Endothelial cell of umbilical vein (primary cell): ENCODE measurements at regions not wholly inside any gene's neighbourhood (a gene's known extent, or its start where the extent isn't known, plus 50 kb on each side); places are given as distances from the start of the nearest gene placed in this dataset.

Experiments
- BruUV-seq: library from RNA; stranded (reverse); fragments of 400-500 nt; replicated peaks from 2 replicates; lab custom pipeline; 2021; lab: Mats Ljungman, UMichigan
- CTCF ChIA-PET: fragments of 300-600, 350-600 bp; sonication (Branson Sonifier 250); formaldehyde crosslinking; loops from one replicate; lab custom pipeline; 2021; ENCODE audit warnings: antibody characterized with exemption, inconsistent platforms; lab: Charles Lee
- POLR2A ChIA-PET: fragments of 300-600, 350-600 bp; sonication (Branson Sonifier 250); formaldehyde crosslinking; loops from one replicate; lab custom pipeline; 2021; ENCODE audit warnings: antibody characterized with exemption, inconsistent platforms; lab: Charles Lee
- DNase-seq: peaks from one replicate; pipeline ENCODE4 v3.0.0-alpha.2; 2011; ENCODE audit warnings: low read depth, low spot score
- FAIRE-seq: peaks from 2 replicates; lab custom pipeline; 2011; peaks lifted over from hg19 to GRCh38; lab: Jason Lieb, UNC
- H2AFZ ChIP-seq: 2 replicates; pipeline ENCODE4 v1.6.0; 2012; ENCODE audit warnings: low read depth, low read length, control low read depth, inconsistent platforms
- H3K27ac ChIP-seq: 2 replicates; pipeline ENCODE4 v1.5.1; 2011; ENCODE audit warnings: low read depth, mild to moderate bottlenecking, control low read depth, low read length, moderate library complexity; ENCODE audit not compliant: insufficient read depth
- H3K27me3 ChIP-seq, 2 experiments: 2 replicates each; pipeline versions ENCODE4 v1.6.0 to v1.6.1; 2011; ENCODE audit warnings: low read length in 2 of 2, mixed read lengths in 1 of 2; ENCODE audit not compliant: control insufficient read depth in 2 of 2, insufficient read depth in 2 of 2
- H3K36me3 ChIP-seq, 2 experiments: 2 replicates in 1 of 2; 3 replicates in 1 of 2; pipeline ENCODE4 v1.5.1; 2011; ENCODE audit warnings: low read length in 2 of 2, mild to moderate bottlenecking in 1 of 2, moderate library complexity in 1 of 2; ENCODE audit not compliant: control insufficient read depth in 2 of 2, insufficient read depth in 2 of 2; ENCODE audit errors: extremely low read depth in 1 of 2
- H3K4me1 ChIP-seq: 3 replicates; pipeline ENCODE4 v1.5.1; 2011; ENCODE audit warnings: mild to moderate bottlenecking, low read length; ENCODE audit not compliant: control insufficient read depth, insufficient read depth; ENCODE audit errors: extremely low read depth
- H3K4me2 ChIP-seq: 2 replicates; pipeline ENCODE4 v1.6.1; 2011; ENCODE audit warnings: low read length, control low read depth, mixed read lengths; ENCODE audit not compliant: insufficient read depth
- H3K4me3 ChIP-seq, 3 experiments: fragments of 200-600 bp in 1 of 3; sonication (generic), shearing (Covaris generic) in 1 of 3; replicated peaks in 1 of 3; 2 replicates each; pipeline ENCODE4 v1.5.1; 2011 to 2016; ENCODE audit warnings: control low read depth in 3 of 3, low read length in 3 of 3, mild to moderate bottlenecking in 2 of 3, inconsistent platforms in 1 of 3, low read depth in 1 of 3, moderate library complexity in 1 of 3; ENCODE audit not compliant: insufficient read depth in 1 of 3
- H3K79me2 ChIP-seq: 2 replicates; pipeline ENCODE4 v1.6.0; 2012; ENCODE audit warnings: low read length, inconsistent platforms; ENCODE audit not compliant: control insufficient read depth, insufficient read depth
- H3K9ac ChIP-seq: replicated peaks from 2 replicates; pipeline ENCODE3; 2011; ENCODE audit warnings: low read length, control low read depth; ENCODE audit not compliant: insufficient read depth; ENCODE audit errors: extremely low read depth
- H3K9me1 ChIP-seq: replicated peaks from 3 replicates; pipeline ENCODE4 v1.6.0; 2011; ENCODE audit warnings: mild to moderate bottlenecking, low read length; ENCODE audit not compliant: control insufficient read depth, insufficient read depth; ENCODE audit errors: extremely low read depth
- H3K9me3 ChIP-seq: replicated peaks from 2 replicates; pipeline ENCODE4 v1.5.1; 2012; ENCODE audit warnings: low read length, inconsistent platforms; ENCODE audit not compliant: control insufficient read depth, insufficient read depth
- H4K20me1 ChIP-seq: replicated peaks from 2 replicates; pipeline ENCODE3; 2011; ENCODE audit warnings: mild to moderate bottlenecking, low read length; ENCODE audit not compliant: control insufficient read depth, insufficient read depth; ENCODE audit errors: extremely low read depth
- CTCF ChIP-seq, 2 donors: IDR thresholded peaks; 1 replicate in 1 of 2; 2 replicates in 1 of 2; pipeline ENCODE4 v1.5.1; 2011; ENCODE audit warnings: low read length in 2 of 2, mild to moderate bottlenecking in 2 of 2, moderate library complexity in 2 of 2, control low read depth in 1 of 2, inconsistent platforms in 1 of 2, low read depth in 1 of 2; ENCODE audit not compliant: insufficient read depth in 1 of 2; ENCODE audit errors: extremely low read depth in 1 of 2
- EZH2 ChIP-seq: IDR thresholded peaks from 2 replicates; pipeline ENCODE4 v1.6.1; 2012; ENCODE audit warnings: borderline replicate concordance, low read depth, mild to moderate bottlenecking, moderate library complexity, low read length, inconsistent platforms; ENCODE audit not compliant: severe bottlenecking
- GATA2 ChIP-seq: IDR thresholded peaks from 2 replicates; pipeline ENCODE4 v1.7.0; 2011; ENCODE audit warnings: low read depth, mild to moderate bottlenecking, moderate library complexity, mixed read lengths, low read length; ENCODE audit not compliant: insufficient read length, insufficient read depth
- JUN ChIP-seq: IDR thresholded peaks from 2 replicates; pipeline ENCODE4 v1.6.1; 2011; ENCODE audit warnings: borderline replicate concordance, low read depth; ENCODE audit not compliant: insufficient read length, insufficient read depth
- MYC ChIP-seq: IDR thresholded peaks from one replicate; pipeline ENCODE4 v1.6.1; 2011; ENCODE audit warnings: mild to moderate bottlenecking, low read depth, low read length
- POLR2AphosphoS5 ChIP-seq: IDR thresholded peaks from 2 replicates; pipeline ENCODE4 v1.6.1; 2012; ENCODE audit warnings: low read depth, mild to moderate bottlenecking, control low read depth, low read length, moderate library complexity; ENCODE audit not compliant: insufficient read depth
- dilution Hi-C: fragments of 300-500 bp; cut with MboI; formaldehyde crosslinking; loops from one replicate; pipeline ENCODE4 v1.15.0; 2019; ENCODE audit warnings: low sequenced_read_pairs; ENCODE audit not compliant: extremely low pct_ligation_motif_present
- intact Hi-C: fragments of 100-400 bp; cut with micrococcal nuclease; formaldehyde crosslinking; loops from one replicate; pipeline ENCODE4 v1.10.0; 2022
- TF ChIP-seq, protein P1 (sequence below): IDR thresholded peaks from 2 replicates; pipeline ENCODE4 v1.6.1; 2011; ENCODE audit not compliant: insufficient read depth, insufficient read length

DNA sequence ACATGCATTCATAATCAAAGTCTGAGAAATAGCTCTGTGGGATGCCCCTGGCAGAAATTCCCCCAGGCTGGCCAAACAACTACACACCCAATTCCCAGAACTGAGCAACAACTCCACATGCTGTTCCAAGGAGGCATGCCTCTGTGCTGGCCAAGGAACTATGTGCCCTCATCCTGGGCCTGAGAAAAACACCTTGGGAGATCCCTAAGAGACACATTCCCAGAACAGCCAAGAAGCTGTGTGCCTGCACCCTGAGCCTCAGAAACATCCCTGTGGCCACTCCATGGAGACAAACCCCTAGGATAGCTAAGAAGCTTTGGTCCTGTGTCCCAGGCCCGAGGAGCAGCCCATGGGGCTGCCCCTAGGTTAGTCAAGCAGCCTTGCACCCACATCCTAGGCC lies 92.3 kb upstream of the MME start:
- TF ChIP-seq EZH2, result no peak
- TF ChIP-seq, protein P1, sequence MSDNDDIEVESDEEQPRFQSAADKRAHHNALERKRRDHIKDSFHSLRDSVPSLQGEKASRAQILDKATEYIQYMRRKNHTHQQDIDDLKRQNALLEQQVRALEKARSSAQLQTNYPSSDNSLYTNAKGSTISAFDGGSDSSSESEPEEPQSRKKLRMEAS, result no peak
- TF ChIP-seq JUN, result no peak
- no peak for TF ChIP-seq CTCF (IDR thresholded peaks at IDR 0.05; ENCODE audit: extremely low read depth in 1 of 2, insufficient read depth in 1 of 2, low read depth in 1 of 2, low read length in 2 of 2)
- no peak for TF ChIP-seq GATA2
- no peak for TF ChIP-seq MYC
- TF ChIP-seq POLR2AphosphoS5, result no peak
- no TSS peak for BruUV-seq
- POLR2A ChIA-PET, result interaction anchor here (0.9 kb wide), 1 partner anchor 9 kb away, joined by 6 read pairs; no protein-coding TSS in a partner anchor

More for the DNA sequence above, 92.3 kb upstream of the MME start:
- dilution Hi-C loops (no loop called here), intact Hi-C loops (no loop called here)
- no peaks in the 10 kb centered on the region for H3K9me3 ChIP-seq
- H4K20me1 ChIP-seq, result no peaks in the 10 kb centered on the region
- no peak overlapping the region for H3K4me2 ChIP-seq
- no peak overlapping the region for H2AFZ ChIP-seq
- no peak overlapping the region for H3K4me3 ChIP-seq
- DNase-seq (no peak), FAIRE-seq (no peak)
- no peaks in the 10 kb centered on the region for H3K27me3 ChIP-seq
- no peaks in the 10 kb centered on the region for H3K79me2 ChIP-seq
- H3K9me1 ChIP-seq, result no peaks in the 10 kb centered on the region
- no peak overlapping the region for H3K27ac ChIP-seq
- CTCF ChIA-PET, result interaction anchor here (1.4 kb wide), 1 partner anchor 15 kb away, joined by 3 read pairs; no protein-coding TSS in a partner anchor
- H3K9ac ChIP-seq, result no peak overlapping the region
- H3K4me1 ChIP-seq, result no peaks in the 10 kb centered on the region
- H3K36me3 ChIP-seq, result no peaks in the 10 kb centered on the region
